GM12873 (cell line): ENCODE measurements at regions not wholly inside any gene's neighbourhood (a gene's known extent, or its start where the extent isn't known, plus 50 kb on each side); places are given as distances from the start of the nearest gene placed in this dataset.

Source experiments
- TF ChIP-seq, protein P1 (sequence below): IDR thresholded peaks from 2 replicates; pipeline ENCODE4 v1.5.1; 2012; ENCODE audit warnings: low read depth, mild to moderate bottlenecking, moderate library complexity, low read length, control low read depth; ENCODE audit not compliant: insufficient read depth; ENCODE audit errors: missing control alignments

DNA sequence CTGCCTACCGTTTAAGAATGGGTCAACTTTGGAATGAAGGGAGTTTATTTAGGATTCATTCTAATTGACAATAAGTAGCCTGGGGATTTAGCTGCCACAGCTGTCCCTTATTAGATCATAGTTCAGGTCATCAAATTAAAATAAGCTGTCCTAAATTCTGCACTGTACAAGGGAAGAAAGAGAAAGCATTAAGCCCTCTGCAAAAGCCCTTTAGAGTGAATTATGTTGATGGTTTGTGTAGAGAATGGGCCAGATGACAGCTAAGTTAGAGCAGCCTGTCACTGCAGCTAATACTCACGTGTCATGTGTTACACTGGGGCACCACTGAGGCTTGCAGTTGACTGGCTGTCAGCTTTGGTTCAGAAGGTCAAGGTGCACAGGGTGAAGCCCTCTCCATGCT, 737.1 kb upstream of the SLC10A2 start:
- TF ChIP-seq, protein P1, sequence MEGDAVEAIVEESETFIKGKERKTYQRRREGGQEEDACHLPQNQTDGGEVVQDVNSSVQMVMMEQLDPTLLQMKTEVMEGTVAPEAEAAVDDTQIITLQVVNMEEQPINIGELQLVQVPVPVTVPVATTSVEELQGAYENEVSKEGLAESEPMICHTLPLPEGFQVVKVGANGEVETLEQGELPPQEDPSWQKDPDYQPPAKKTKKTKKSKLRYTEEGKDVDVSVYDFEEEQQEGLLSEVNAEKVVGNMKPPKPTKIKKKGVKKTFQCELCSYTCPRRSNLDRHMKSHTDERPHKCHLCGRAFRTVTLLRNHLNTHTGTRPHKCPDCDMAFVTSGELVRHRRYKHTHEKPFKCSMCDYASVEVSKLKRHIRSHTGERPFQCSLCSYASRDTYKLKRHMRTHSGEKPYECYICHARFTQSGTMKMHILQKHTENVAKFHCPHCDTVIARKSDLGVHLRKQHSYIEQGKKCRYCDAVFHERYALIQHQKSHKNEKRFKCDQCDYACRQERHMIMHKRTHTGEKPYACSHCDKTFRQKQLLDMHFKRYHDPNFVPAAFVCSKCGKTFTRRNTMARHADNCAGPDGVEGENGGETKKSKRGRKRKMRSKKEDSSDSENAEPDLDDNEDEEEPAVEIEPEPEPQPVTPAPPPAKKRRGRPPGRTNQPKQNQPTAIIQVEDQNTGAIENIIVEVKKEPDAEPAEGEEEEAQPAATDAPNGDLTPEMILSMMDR, result no peak

DNA sequence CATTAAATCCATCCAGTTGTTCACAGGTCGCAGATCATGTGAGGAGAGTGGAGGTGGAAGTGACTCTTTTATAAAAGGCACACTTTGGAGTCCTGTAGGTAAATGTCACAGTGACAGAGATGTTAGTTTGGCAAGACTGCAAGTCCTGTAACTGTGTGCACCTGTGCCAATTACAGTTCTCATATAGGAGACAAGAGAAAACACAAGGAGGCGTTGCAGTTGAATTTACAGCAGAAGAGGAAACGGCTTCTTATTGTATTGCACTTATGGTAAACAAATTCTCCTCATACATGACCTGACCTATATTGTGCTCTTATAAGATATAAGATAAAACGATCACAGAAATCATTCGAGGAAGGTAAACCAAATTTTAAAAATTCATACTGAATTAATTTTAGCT, 732.8 kb upstream of the SLC10A2 start:
- TF ChIP-seq, protein P1, result no peak

DNA sequence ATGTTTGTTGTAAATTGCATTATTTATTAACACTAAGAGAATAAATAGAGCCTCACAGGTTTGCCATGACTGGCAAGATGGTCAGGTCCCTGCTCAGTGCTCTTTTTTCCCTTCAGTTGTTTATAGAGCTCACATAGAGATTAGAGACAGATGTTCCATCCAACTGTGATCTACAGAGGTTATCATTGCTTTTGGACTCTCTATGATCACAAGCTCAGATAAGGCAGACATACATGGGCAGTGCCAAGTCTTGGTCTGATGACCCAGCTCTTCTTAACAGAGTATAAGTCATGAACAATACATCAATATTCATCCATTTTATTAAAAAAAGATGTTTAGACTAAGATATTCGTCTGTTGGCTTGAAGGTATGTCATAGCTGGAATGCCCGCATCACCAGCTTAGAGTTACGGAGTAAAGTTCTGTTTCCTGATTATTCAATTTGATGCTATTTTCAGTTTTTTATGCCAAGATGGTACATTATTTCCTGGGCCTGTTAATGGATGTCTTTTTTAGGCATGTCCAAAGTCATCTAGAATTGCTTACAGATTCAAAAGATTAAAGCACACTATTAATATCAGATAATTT, 729.8 kb upstream of the SLC10A2 start:
- TF ChIP-seq, protein P1, result no peak

DNA sequence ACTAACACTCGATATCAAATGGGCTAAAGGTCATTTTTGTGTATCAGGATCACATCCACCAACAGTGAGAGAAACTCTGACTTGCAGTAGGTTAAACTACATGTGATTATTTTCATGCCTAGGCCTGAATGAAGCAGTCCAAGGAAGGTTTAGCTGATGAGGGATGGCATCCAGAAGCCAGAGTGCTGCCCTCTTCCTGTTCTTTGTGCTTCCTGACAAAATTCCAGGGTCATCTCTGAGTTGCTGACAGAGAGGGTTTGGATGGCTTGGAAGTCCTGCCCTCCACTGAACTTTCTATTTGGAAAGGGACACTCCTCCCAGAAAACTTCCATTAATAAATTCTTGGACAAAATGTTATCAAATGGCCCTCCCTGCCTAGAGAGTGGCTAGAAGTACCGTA, 728.3 kb upstream of the SLC10A2 start:
- TF ChIP-seq, protein P1, result no peak

DNA sequence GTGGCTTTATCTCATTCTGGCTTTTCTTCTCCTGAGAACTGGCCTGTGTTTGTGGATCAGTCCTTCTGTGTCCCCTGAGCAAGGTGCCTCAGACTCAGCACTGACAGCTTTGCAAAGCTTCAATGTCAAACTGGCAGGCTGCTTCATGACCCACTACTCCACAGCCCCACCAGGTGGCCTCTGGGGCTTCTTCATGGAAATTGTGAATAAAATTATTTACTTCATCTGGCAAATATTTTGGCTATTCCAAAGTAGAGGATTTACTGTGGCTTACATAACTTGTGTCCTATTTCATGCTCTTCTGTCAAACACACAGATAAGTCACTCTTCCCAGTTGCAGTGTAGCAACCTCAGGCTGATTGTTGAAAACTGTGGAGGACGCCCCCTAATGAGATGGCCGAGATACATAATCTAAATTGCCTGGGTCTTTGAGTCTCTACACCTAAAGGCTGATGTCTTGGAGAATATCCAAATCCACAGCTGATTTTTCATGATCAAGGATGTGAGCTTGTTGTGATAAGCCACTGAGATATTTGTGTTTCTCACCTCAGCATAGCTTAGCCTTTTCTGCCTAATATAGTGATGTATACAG, 721.9 kb upstream of the SLC10A2 start:
- TF ChIP-seq, protein P1, result no peak

DNA sequence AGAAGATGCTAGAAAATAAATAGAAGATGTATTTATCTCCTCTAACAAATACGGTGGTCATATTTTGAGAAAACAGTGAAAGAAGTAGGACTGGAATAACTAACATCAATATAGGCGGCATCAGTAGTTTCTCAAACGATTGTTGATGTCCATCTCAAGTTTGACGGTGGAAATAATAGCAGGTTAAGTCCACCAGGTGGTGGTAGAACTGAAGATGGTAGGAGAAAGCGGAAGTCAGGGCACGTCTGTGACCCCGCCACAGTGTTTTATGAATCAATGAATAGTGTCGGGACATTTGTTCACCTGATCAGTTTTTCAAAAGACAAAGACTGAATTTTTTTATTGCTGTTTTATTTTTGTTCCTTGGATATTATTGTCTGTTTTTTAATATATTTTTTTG, 706.4 kb upstream of the SLC10A2 start:
- TF ChIP-seq, protein P1, result peak; percentile 1

DNA sequence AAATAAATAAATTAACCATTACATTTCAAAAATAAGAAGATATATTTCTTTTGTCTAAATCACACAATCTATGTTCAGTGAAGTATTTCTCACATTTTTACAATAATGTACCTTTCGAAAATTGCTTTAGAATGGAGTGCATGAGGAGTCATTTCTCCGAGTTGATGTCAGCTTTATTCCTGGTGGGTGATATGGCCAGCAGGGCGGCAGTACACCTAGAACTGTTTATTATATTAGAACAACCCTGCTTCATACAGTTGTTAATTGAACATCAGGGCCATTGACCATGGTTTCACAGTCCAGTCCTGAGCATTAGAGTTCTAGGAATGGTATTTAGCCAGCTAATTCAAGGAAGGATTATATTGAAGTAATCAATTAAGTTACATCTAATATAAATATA, 696.3 kb upstream of the SLC10A2 start:
- TF ChIP-seq, protein P1, result no peak

DNA sequence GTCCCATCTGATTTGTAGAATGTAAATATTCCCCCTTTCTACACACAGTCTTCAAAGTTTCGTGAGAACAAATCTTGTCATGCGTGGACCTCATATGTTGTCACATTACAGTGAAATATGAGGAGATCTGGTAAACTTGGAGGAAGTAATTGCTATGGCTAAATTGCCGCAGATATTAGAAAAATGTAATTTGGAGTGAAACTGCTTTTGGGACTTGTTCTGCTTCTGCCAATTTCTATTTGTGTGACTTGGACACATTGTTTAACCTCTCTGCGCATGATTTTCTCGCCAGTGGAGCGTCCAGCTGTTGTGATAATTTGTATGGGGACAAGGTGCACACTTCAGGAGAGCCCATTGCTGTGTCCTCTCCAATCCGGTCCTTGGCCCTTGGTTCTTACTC, 693.1 kb upstream of the SLC10A2 start:
- TF ChIP-seq, protein P1, result no peak
